ENCODE measurements at regions not wholly inside any gene's neighbourhood (a gene's known extent, or its start where the extent isn't known, plus 50 kb on each side); places are given as distances from the start of the nearest gene placed in this dataset.

GRCh38 chr2:181169503-181169902 is 189.1 kb downstream of the UBE2E3 start:
- intact Hi-C loops (cut with micrococcal nuclease) = no loop called here
- Histone ChIP-seq H3K9ac (ENCODE audit: low read length) (no peak overlapping the region), H3K27ac (ENCODE audit: low read depth, low read length) (no peak overlapping the region), H3K4me1 (ENCODE audit: control insufficient read depth in 1 of 2, insufficient read depth in 2 of 2, low read length in 2 of 2) (no peaks in the 10 kb centered on the region), H3K4me2 (ENCODE audit: low read length) (no peak overlapping the region), H2AFZ (ENCODE audit: low read depth, low read length, poor library complexity, severe bottlenecking) (no peak overlapping the region), H3K4me3 (replicated peaks in 1 of 2; ENCODE audit: low read depth in 1 of 2, low read length in 2 of 2) (no peak overlapping the region), H3K79me2 (ENCODE audit: insufficient read depth, low read length) (no peaks in the 10 kb centered on the region), H3K9me3 (ENCODE audit: control insufficient read depth in 1 of 2, insufficient read depth in 1 of 2, low read depth in 1 of 2, low read length in 2 of 2) (no peaks in the 10 kb centered on the region), H3K9me2 (ENCODE audit: insufficient read depth) (no peaks in the 10 kb centered on the region), H3K27me3 (ENCODE audit: insufficient read depth, low read length) (no peaks in the 10 kb centered on the region), H4K20me1 (ENCODE audit: insufficient read depth) (no peaks in the 10 kb centered on the region), H3K36me3 (ENCODE audit: control insufficient read depth in 1 of 2, insufficient read depth in 2 of 2, low read length in 2 of 2) (no peaks in the 10 kb centered on the region)
- ChIA-PET RAD21 (ENCODE audit: low non-redundant PET in 1 of 2, low total read pairs in 2 of 2, uncharacterized antibody in 2 of 2, unreplicated experiment in 2 of 2) (no interaction called here), POLR2A (no interaction called here), CTCF (no interaction called here)
- no peak for ATAC-seq
- no peak for TF ChIP-seq SP1 (IDR thresholded peaks at IDR 0.05; ENCODE audit: low read depth)
- TF ChIP-seq REST (IDR thresholded peaks at IDR 0.05; ENCODE audit: low read depth) = no peak
- TF ChIP-seq SRF (IDR thresholded peaks at IDR 0.05; ENCODE audit: low read depth) = no peak
- TF ChIP-seq ELF1 (IDR thresholded peaks at IDR 0.05; ENCODE audit: borderline replicate concordance, low read depth) = no peak
- no peak for TF ChIP-seq CTCF (IDR thresholded peaks at IDR 0.05 in 2 of 3, conservative IDR thresholded peaks at IDR 0.05 in 1 of 3; ENCODE audit: borderline replicate concordance in 1 of 3, insufficient read depth in 1 of 3, low read depth in 2 of 3, low read length in 2 of 3)
- no peak for TF ChIP-seq CEBPB (IDR thresholded peaks at IDR 0.05; ENCODE audit: low read depth)
- TF ChIP-seq EZH2 (IDR thresholded peaks at IDR 0.05) = no peak
- no peak for TF ChIP-seq SIN3A (IDR thresholded peaks at IDR 0.05; ENCODE audit: low read depth)
- no peak for TF ChIP-seq POLR2AphosphoS5 (IDR thresholded peaks at IDR 0.05; ENCODE audit: low read depth, low read length)
- BruUV-seq (replicated peaks) = no TSS peak
- DNase-seq (ENCODE audit: low read depth, low spot score) = no peak

Data from HCT116 (cell line).